Keratinocyte (primary cell): ENCODE measurements at regions not wholly inside any gene's neighbourhood (a gene's known extent, or its start where the extent isn't known, plus 50 kb on each side); places are given as distances from the start of the nearest gene placed in this dataset.
A peak's percentile ranks its signal among the peaks of the same experiment; 100 is the strongest.
"Not testable (repeated sequence)": the region's sequence is repeated elsewhere in the genome, so short reads cannot be mapped to it uniquely, and the experiment has no call there.

Experiments used
- DNase-seq: peaks from one replicate; pipeline ENCODE4 v3.0.0-alpha.2; 2011; ENCODE audit warnings: low read depth, missing footprints, low spot score
- FAIRE-seq: peaks from 2 replicates; lab custom pipeline; 2011; peaks lifted over from hg19 to GRCh38; lab: Jason Lieb, UNC
- H2AFZ ChIP-seq: 2 replicates; pipeline ENCODE4 v1.6.0; 2012; ENCODE audit warnings: low read length, control low read depth, inconsistent platforms; ENCODE audit not compliant: control insufficient read depth
- H3K27ac ChIP-seq: 2 replicates; pipeline ENCODE4 v1.5.1; 2011; ENCODE audit warnings: low read length; ENCODE audit not compliant: control insufficient read depth, insufficient read depth
- H3K27me3 ChIP-seq: 3 replicates; pipeline ENCODE4 v1.6.0; 2011; ENCODE audit warnings: low read length; ENCODE audit not compliant: control insufficient read depth, insufficient read depth; ENCODE audit errors: extremely low read depth
- H3K36me3 ChIP-seq, 2 experiments: 2 replicates in 1 of 2; 3 replicates in 1 of 2; pipeline ENCODE4 v1.5.1; 2011; ENCODE audit warnings: low read length in 2 of 2, mild to moderate bottlenecking in 1 of 2; ENCODE audit not compliant: control insufficient read depth in 2 of 2, insufficient read depth in 2 of 2; ENCODE audit errors: extremely low read depth in 1 of 2
- H3K4me1 ChIP-seq: 3 replicates; pipeline ENCODE4 v1.5.1; 2011; ENCODE audit warnings: low read length; ENCODE audit not compliant: control insufficient read depth, insufficient read depth; ENCODE audit errors: extremely low read depth
- H3K4me2 ChIP-seq: 3 replicates; pipeline ENCODE4 v1.6.0; 2011; ENCODE audit warnings: low read depth, low read length; ENCODE audit not compliant: control insufficient read depth, insufficient read depth; ENCODE audit errors: extremely low read depth
- H3K4me3 ChIP-seq, 3 experiments: fragments of 200-600 bp in 1 of 3; sonication (generic) in 1 of 3; 2 replicates in 2 of 3; 3 replicates in 1 of 3; pipeline ENCODE4 v1.5.1; 2011 to 2016; ENCODE audit warnings: low read length in 3 of 3, mild to moderate bottlenecking in 3 of 3, control low read depth in 2 of 3, inconsistent platforms in 1 of 3, low read depth in 1 of 3, mixed read lengths in 1 of 3, mixed run types in 1 of 3, moderate library complexity in 1 of 3; ENCODE audit not compliant: control insufficient read depth in 2 of 3, insufficient read depth in 2 of 3; ENCODE audit errors: extremely low read depth in 1 of 3
- H3K79me2 ChIP-seq: 2 replicates; pipeline ENCODE4 v1.6.0; 2012; ENCODE audit warnings: low read length; ENCODE audit not compliant: control insufficient read depth, insufficient read depth
- H3K9ac ChIP-seq: 3 replicates; pipeline ENCODE4 v1.6.0; 2011; ENCODE audit warnings: low read length; ENCODE audit not compliant: control insufficient read depth, insufficient read depth; ENCODE audit errors: extremely low read depth
- H3K9me1 ChIP-seq: 3 replicates; pipeline ENCODE4 v1.6.0; 2011; ENCODE audit warnings: low read length; ENCODE audit not compliant: control insufficient read depth, insufficient read depth; ENCODE audit errors: extremely low read depth
- H3K9me3 ChIP-seq: 2 replicates; pipeline ENCODE4 v1.5.1; 2012; ENCODE audit warnings: low read depth, low read length; ENCODE audit not compliant: control insufficient read depth
- H4K20me1 ChIP-seq: 3 replicates; pipeline ENCODE4 v1.6.0; 2011; ENCODE audit warnings: low read length; ENCODE audit not compliant: control insufficient read depth, insufficient read depth; ENCODE audit errors: extremely low read depth
- CTCF ChIP-seq, 3 experiments: IDR thresholded peaks in 1 of 3; conservative IDR thresholded peaks in 1 of 3; optimal IDR thresholded peaks in 1 of 3; 2 replicates in 2 of 3; 3 replicates in 1 of 3; pipeline versions ENCODE3 to v1.5.1; 2011; ENCODE audit warnings: low read length in 3 of 3, mild to moderate bottlenecking in 3 of 3, moderate library complexity in 2 of 3, control low read depth in 1 of 3, inconsistent platforms in 1 of 3; ENCODE audit not compliant: insufficient read depth in 2 of 3; ENCODE audit errors: extremely low read depth in 1 of 3
- EZH2 ChIP-seq: IDR thresholded peaks from one replicate; pipeline ENCODE4 v1.6.1; 2012; ENCODE audit warnings: inconsistent platforms, mild to moderate bottlenecking, low read length, moderate library complexity
- dilution Hi-C: fragments of 300-500 bp; cut with MboI; formaldehyde crosslinking; loops from one replicate; pipeline ENCODE4 v1.7.0; 2020; ENCODE audit warnings: low sequenced_read_pairs; ENCODE audit not compliant: extremely low pct_ligation_motif_present

- peaks cover 3% of the 10 kb centered on the region for H3K9me3 ChIP-seq
- dilution Hi-C loops: no loop called here
- H3K27me3 ChIP-seq: no peaks in the 10 kb centered on the region
- no peak overlapping the region for H3K27ac ChIP-seq
- no peak overlapping the region for H3K9ac ChIP-seq
- no peak overlapping the region for H3K4me3 ChIP-seq
- peak; percentile 69 for DNase-seq
- no peak for TF ChIP-seq EZH2
- TF ChIP-seq CTCF (optimal IDR thresholded peaks at IDR 0.05 in 1 of 3, IDR thresholded peaks at IDR 0.05 in 1 of 3, conservative IDR thresholded peaks at IDR 0.05 in 1 of 3; ENCODE audit: extremely low read depth in 1 of 3, insufficient read depth in 2 of 3, low read length in 3 of 3): no peak
- H3K36me3 ChIP-seq: no peaks in the 10 kb centered on the region
- no peaks in the 10 kb centered on the region for H3K79me2 ChIP-seq
- no peaks in the 10 kb centered on the region for H4K20me1 ChIP-seq
- peaks cover 8% of the 10 kb centered on the region for H3K4me1 ChIP-seq
- H3K9me1 ChIP-seq: no peaks in the 10 kb centered on the region
- H2AFZ ChIP-seq: no peak overlapping the region
- peak; percentile 90 for FAIRE-seq
- H3K4me2 ChIP-seq: no peak overlapping the region
Measured at GRCh38 chr6:121794630-121795029, 359.2 kb downstream of the GJA1 start.

GRCh38 chr6:121797598-121797997 is 362.2 kb downstream of the GJA1 start:
- H4K20me1 ChIP-seq, H3K4me3 ChIP-seq, H3K36me3 ChIP-seq, H3K9me3 ChIP-seq, DNase-seq, H3K4me1 ChIP-seq, H3K9ac ChIP-seq, H3K79me2 ChIP-seq, dilution Hi-C loops, H3K4me2 ChIP-seq, H3K9me1 ChIP-seq, FAIRE-seq, H3K27ac ChIP-seq, H3K27me3 ChIP-seq, H2AFZ ChIP-seq: not testable (repeated sequence)

GRCh38 chr6:121798126-121798525 is 362.7 kb downstream of the GJA1 start:
- FAIRE-seq, H3K27me3 ChIP-seq: not testable (repeated sequence)

More at GRCh38 chr6:121798126-121798525, 362.7 kb downstream of the GJA1 start:
- H3K9me1 ChIP-seq, H3K9me3 ChIP-seq, H3K27ac ChIP-seq, H3K36me3 ChIP-seq, H2AFZ ChIP-seq, DNase-seq, H3K79me2 ChIP-seq, H3K4me1 ChIP-seq, H4K20me1 ChIP-seq, H3K4me2 ChIP-seq, H3K9ac ChIP-seq, H3K4me3 ChIP-seq, dilution Hi-C loops: not testable (repeated sequence)
